ENCODE measurements at regions not wholly inside any gene's neighbourhood (a gene's known extent, or its start where the extent isn't known, plus 50 kb on each side); places are given as distances from the start of the nearest gene placed in this dataset.

DNA sequence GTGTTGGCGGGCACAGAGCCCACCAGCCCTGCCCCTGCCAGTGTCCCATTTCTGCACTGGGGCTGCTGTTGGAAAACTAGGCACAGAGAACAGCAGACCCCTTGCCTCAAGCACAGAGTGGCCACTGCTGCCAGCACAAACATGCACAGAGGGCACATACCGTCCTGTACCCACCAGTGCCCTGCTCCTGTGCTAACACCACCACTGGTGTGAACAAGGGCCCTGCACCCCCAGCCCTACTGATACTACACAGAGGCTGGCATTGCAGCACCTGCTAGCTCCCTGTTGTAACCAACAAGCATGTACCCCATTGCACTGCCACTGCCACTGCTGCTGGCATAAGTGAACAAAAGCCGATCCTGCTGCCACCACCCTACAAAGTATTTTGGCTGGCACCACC is 348.0 kb upstream of the MPDZ start:
- no peak for DNase-seq

DNA sequence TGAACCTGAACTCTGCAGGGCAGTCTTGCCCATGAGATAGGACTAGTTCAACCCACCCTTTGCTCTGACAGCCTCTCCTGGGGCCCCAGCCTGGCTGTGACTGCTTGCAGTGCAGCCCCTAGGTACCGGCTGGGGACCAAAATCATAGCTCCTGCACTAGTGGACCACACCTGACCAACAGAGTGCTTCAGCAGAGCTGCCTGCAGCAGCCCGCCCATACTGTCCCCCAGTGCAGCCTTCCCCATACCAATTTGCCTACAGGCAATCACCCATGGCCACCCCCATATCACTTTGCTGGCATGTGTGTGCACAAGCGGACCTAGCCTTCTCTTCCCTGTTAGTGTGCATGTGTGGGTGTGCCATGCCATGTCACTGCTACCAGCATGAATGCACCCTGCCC is 347.6 kb upstream of the MPDZ start:
- DNase-seq: no peak

GRCh38 chr9:13626601-13627000 is 347.1 kb upstream of the MPDZ start:
- DNase-seq: no peak

- no peak for DNase-seq
Measured at GRCh38 chr9:13621872-13622564, 342.5 kb upstream of the MPDZ start.

DNA sequence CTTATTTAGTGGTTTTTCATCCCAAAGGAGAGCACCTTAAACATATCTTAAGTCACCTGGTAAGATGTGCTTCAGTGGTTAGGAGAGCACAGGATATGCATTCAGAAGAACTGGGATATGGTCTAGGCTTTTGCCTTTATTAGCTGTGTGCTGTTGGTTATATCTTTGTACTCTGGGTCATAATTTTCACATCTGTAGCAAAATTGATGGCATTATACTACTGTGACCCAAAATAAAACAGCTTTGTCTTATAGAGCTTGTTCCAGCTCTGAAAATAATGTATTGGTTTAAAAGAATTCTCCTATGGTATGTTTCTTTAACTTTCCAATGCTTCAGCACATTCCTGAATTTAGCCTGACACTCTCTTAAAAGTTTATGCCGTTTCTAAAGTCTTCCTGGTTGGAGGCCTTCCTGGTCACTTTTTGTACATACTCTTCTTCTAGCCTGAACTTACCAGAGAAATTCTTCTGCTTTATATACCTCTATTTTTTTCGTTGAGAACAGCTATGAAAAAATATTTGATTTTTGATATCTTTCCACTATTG is 337.1 kb upstream of the MPDZ start:
- DNase-seq: no peak

DNA sequence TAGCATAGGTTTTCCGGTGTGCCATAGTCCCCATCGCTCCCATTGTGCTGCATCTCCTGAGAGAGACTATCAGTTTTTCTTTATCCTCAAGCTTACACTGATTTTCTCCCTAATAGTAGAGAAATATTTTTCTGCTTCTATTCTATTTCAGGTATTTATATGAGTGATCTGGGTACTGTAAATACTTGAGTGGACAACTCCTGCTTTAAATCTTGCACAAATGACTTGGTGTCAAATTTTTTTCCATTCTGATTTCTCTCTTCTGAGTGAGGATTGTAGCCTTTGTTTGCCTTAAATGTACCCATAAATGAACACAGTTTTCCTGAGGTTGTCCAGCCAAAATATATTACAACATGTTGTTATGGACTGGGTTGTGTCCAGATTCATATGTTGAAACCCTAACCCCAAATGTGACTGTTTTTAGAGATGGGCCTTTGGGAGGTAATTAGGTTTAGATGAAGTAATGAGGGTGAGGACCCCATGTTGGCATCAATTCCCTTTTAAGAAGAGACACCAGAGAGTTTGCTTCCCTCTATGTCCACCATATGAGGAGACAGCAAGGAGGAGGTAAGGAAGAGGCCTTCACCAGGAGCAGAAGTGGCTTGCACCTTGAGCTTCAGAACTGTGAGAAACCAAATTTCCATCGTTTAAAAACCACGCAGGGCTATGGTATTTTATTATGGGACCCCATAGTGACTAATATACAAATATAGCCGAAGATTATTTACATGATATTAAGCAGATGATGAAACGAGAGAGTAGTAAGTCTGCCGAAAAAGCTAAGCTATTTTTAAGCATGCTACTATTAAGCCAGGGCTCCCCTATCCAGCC is 336.4 kb upstream of the MPDZ start:
- no peak for DNase-seq

DNA sequence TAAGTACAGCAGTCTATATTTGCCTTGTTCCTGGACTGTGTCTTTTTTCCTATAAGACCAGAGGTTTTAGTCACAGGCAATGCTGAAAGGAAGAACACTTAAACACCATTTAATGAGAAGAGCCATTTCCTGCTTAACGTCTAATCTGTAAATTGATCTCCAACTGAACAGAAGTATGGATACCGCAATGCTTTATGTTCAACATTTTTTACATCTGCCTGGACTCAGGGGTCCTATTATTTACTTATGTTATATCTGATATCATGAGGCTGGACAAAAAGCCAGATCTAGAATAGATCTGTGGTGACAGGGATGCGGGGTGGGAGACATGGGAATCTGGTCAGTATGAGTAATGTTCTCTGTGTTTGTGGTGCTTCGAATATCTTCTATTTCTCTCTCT is 334.6 kb upstream of the MPDZ start:
- no peak for DNase-seq

DNA sequence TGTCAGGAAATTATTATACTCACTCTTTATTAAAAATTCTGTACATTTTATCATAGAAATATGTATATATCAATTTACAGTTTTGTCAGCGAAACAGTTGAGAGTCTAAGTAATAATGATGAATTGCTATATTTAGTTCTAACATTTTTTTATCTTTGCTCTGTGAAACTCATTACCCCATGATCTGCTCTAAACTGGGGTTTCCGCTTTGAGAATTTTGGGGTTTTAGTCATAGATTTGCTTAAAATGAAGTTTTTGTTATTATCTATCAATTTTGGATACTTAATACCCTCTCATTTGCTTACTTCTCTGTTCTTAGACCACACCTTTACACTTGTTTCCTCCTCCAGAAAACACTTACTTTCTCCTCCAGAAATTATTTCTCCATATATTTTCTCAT is 333.8 kb upstream of the MPDZ start:
- no peak for DNase-seq

GRCh38 chr9:13608451-13608850 is 329.0 kb upstream of the MPDZ start:
- DNase-seq: no peak

- DNase-seq: no peak
Measured at GRCh38 chr9:13607481-13608441, 328.3 kb upstream of the MPDZ start.

GRCh38 chr9:13606586-13606985 is 327.1 kb upstream of the MPDZ start:
- no peak for DNase-seq

GRCh38 chr9:13603921-13604320 is 324.4 kb upstream of the MPDZ start:
- DNase-seq: no peak

DNA sequence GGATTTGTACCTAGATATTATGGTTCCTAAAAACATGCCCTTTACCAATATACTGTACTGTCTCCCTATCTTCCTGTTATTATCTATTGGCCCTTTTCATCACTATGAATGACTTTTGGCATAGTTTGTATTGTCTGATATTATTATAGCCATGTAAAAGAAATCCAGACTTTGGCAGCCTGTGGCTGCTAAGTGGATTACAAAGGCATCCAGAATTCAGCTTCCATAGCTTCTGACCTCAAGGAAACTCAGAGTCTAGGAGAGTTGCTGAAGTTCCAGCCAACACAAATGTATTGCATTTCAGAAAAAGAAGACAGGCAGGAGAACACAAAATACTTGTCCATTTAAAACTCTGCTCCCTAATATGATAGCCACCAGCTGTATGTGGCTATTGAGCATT is 319.2 kb upstream of the MPDZ start:
- DNase-seq: no peak

DNA sequence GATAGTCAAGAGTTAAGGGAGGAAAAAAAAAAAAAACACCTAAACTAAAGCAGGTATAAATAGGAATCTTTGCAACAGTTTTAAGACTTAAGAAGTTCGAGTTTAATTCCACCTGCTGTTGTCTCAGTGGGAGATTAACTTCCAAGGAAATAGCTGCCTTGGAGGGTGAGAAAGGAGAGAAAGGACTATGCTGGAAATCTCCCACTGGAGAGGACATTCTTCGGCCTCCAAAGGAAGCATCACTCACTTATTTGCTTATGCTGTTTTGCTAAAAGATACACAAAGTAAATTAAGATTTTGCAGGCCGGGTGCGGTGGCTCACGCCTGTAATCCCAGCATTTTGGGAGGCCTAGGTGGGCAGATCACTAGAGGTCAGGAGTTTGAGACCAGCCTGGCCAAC is 317.9 kb upstream of the MPDZ start:
- DNase-seq: no peak

GRCh38 chr9:13597004-13597403 is 317.5 kb upstream of the MPDZ start:
- no peak for DNase-seq

DNA sequence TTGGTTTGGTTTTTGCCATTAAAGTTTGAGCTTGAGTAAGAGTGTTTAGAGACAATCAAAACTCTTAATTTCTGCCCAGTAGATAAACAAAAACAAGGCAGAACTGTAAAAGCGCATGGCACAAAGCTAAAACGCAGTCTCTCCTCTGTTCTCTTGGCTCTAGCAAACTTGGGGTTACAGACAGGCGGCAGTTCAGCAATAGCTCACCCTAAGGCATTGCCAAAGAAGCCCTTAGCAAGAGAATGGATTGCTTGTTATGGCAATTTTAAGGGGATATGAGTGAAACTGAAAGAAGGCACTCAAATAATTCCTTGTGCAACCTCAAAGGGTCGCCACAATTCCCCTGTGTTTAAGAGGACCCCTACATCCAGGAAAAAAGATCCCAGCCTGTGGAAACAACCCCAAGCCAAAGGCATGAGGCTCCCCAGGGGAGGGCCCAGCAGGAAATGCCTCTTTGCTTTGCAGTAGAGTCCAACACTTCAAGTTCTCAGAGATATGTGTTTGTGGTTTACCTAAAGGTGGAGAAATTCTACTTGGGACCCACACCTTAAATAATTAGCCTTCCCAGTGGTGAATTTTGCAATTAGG is 317.0 kb upstream of the MPDZ start:
- DNase-seq: no peak

DNA sequence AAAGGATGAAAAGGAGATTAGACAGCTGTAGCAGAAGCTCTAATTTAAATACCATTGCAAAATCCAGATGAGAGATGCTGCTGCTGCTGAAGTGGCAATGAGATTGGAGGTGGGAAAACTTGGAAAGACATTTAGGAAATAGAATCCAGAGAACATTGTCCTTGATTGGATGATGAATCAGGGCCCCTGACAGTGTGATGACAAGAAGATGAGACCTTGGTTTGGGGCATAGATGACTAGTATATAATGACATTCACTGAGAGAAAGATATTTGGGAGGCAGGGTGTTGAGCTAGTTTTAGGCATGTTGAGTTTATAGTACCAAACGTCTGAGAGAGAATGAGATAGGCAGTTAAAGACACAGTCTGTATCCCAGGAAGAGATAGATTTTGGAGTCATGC is 311.5 kb upstream of the MPDZ start:
- DNase-seq: no peak

DNA sequence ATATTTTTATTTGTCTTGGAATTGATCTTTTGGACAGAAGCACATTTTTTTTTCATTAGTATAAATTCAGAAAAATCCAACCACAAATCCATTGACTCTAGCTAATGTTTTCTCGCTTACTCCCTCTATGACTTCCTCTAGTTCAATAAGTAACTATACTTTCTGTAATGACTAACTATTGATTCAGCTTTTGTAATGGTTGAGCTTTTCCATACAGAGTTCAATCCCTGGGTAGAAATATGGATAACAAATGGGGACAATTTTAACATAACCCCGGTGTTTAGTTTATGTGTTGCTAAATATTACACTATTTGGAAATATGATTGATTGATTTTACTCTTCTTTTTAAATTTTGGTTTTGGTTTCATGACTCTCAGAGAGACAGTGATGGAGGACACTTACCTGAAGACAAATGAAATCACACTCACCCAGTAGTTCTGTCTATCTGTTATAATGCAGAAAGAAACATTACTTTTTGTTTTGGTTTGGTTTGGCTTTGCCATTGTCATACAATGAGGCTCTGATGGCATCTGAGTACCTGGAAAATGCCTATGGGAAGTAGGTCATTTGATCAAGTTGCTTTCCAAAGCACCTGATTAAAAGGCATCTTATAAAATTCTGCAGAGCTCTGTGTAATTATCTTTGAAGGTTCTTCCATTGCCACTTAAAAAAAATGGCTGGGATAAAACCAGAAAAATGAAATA is 309.7 kb upstream of the MPDZ start:
- no peak for DNase-seq

DNA sequence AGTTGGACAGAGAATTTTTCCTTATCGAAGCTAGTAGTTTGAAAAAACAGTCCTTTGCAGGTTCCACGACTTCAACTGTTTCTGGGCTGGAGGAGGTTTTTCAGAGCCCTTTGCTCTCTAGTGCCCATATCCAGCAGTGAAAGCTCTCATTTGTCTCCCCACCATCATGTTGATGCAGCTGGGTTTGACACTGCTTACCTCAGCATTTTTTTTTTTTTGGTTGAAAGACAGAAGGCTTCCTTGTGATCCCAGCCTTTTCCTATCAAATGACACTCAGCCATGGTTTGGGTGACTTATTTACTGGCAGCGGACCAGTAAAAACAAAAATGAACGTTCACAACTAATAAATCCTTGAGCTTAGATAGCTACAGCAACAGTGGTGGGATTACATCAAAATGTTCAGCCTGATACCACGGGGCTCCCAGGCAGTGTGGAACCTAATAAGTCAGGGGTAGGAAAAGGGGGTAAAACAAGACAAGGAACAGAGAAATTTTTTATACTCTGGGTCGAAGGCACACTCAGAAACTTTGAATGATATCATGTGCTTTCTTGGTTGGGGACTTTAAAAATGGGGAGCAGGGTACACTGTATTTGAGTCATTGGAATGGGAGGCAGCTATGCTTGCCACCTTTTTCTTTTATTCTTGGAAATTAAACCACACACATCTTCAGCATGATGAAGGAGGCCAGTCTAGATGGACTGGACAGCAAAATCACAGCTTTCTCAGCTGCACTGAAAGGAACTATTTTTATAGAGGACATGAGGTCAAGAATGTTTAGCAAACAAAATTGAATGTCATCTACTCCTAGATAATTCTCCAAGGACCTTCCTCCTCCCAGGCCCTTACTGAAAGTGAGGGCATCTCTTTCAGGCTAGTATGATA is 308.9 kb upstream of the MPDZ start:
- DNase-seq: no peak

DNA sequence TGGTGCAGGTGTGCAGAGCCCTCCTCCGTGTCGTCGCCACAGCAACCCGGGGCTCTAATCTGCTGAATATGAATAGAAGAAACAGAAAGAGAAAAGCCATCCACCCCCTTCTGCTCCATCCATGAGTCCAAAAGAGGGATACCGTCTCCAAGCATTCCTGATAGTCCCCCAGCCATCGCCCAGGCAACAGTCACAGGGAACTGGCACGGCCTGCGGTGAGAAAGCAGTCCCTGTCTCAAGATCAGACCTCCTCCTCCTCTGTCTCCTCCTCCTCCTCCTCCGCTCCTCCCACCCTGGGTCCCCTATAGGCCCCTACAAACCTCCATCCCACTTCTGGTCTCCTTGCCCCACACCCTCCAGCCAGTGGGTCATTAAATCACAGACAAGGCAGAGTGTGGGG is 308.1 kb upstream of the MPDZ start:
- no peak for DNase-seq

Measured in stimulated activated CD4-positive, alpha-beta T cell treated with anti-CD3 and anti-CD28 coated beads, Interleukin-15, amount 100 ng/mL, for 24 hours (primary cell).